Activated T-helper 1 cell treated with anti-CD3 and anti-CD28 coated beads, Interleukin-12 subunit alpha, Interleukin-12 subunit beta, Interleukin-2, Interleukin-4 antibody, amounts not matched to agents 30 ng/mL and 10 ng/mL and 1 ng/mL, durations not matched to agents 14 hours and 24 hours and 36 hours (primary cell): ENCODE measurements at regions not wholly inside any gene's neighbourhood (a gene's known extent, or its start where the extent isn't known, plus 50 kb on each side); places are given as distances from the start of the nearest gene placed in this dataset.

ENCODE experiments used
- DNase-seq: peaks from one replicate; pipeline ENCODE4 v3.0.0; 2021; ENCODE audit warnings: low spot score
- H3K27ac Mint-ChIP-seq: one replicate; pipeline ENCODE4 v1.8.0; 2021; ENCODE audit warnings: mild to moderate bottlenecking, mixed read lengths
- H3K27me3 Mint-ChIP-seq: one replicate; pipeline ENCODE4 v1.8.0; 2022; ENCODE audit warnings: mild to moderate bottlenecking, moderate library complexity, mixed read lengths; ENCODE audit not compliant: insufficient read depth
- H3K36me3 Mint-ChIP-seq: one replicate; pipeline ENCODE4 v1.8.0; 2021; ENCODE audit warnings: low read depth, mixed read lengths
- H3K4me1 Mint-ChIP-seq: one replicate; pipeline ENCODE4 v1.8.0; 2021; ENCODE audit warnings: low read depth, mixed read lengths
- H3K4me3 Mint-ChIP-seq: one replicate; pipeline ENCODE4 v1.8.0; 2021; ENCODE audit warnings: mild to moderate bottlenecking, moderate library complexity, mixed read lengths
- H3K9me3 Mint-ChIP-seq: one replicate; pipeline ENCODE4 v1.8.0; 2021; ENCODE audit warnings: mixed read lengths
- intact Hi-C: fragments of 100-400 bp; cut with micrococcal nuclease; formaldehyde crosslinking; loops from one replicate; pipeline ENCODE4 v1.15.1; 2024

DNA sequence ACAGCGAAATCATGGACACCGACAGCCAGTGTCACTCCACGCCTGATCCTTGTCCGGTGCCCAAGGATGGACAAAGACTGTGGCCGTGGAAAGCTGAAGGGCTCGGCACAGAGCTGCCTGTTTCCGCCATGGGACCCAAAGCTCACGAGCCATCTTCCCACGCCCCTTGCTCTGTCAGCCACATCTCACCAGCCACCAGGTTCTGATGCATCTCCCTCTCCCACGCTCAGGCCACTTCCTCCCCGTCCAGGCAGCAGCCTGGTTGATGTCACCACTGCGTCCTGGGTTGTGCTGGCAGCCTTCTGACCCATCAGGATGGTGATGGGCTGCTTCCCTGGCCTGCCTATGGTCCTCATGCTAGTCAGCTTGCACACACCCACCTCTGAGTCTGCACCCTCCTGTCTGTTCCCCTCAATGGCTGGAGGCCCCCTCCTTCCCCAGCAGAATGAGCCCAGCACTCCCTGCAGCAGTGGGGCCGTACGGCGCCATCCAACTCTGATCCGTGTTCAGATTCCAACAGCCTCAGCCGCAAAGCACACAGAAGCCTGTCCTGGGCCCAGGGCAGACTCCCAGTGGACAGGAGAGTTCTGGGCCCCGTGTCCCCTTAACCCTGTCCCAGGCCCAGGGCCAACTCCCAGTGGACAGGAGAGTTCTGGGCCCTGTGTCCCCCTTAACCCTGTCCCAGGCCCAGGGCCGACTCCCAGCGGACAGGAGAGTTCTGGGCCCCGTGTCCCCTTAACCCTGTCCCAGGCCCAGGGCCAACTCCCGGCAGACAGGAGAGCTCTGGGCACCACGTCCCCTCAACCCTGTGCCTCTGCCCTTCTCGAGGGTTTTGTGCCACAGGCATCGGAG is 259.5 kb downstream of the BRD1 start:
- H3K4me1 Mint-ChIP-seq, result no peaks in the 10 kb centered on the region
- H3K27me3 Mint-ChIP-seq, result no peaks in the 10 kb centered on the region
- intact Hi-C loops, result no loop called here
- no peaks in the 10 kb centered on the region for H3K9me3 Mint-ChIP-seq
- H3K4me3 Mint-ChIP-seq, result no peak overlapping the region
- no peak overlapping the region for H3K27ac Mint-ChIP-seq
- no peak for DNase-seq
- H3K36me3 Mint-ChIP-seq, result no peaks in the 10 kb centered on the region

DNA sequence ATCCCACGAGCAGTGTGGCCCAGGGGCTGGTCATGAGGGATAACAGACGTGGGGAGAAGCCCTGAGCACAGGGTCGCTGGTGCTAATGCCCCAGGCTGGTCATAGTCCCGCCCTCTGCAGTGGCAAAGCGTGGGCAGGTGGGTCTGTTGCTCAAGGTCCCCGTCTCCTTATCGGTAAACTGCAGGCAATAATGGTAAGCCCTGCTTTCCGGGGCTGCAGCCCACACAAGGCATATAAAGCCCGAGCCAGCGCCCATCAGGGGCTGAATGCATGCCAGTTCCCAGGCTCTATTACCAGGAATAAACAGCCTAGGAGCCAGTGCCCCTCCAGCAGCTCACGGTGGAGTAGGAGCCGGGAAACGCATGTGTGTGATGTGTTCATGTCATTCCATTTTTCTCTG is 261.0 kb downstream of the BRD1 start:
- H3K4me3 Mint-ChIP-seq, result no peak overlapping the region
- no peaks in the 10 kb centered on the region for H3K9me3 Mint-ChIP-seq
- no peaks in the 10 kb centered on the region for H3K36me3 Mint-ChIP-seq
- no peaks in the 10 kb centered on the region for H3K4me1 Mint-ChIP-seq
- DNase-seq, result no peak
- no peaks in the 10 kb centered on the region for H3K27me3 Mint-ChIP-seq
- H3K27ac Mint-ChIP-seq, result no peak overlapping the region
- intact Hi-C loops, result no loop called here

GRCh38 chr22:49566141-49566541 is 261.5 kb downstream of the BRD1 start:
- Mint-ChIP-seq H3K9me3 (no peaks in the 10 kb centered on the region), H3K27ac (no peak overlapping the region), H3K4me1 (no peaks in the 10 kb centered on the region), H3K4me3 (no peak overlapping the region), H3K27me3 (no peaks in the 10 kb centered on the region), H3K36me3 (no peaks in the 10 kb centered on the region)
- intact Hi-C loops, result no loop called here
- DNase-seq, result no peak

GRCh38 chr22:49565516-49565855 is 262.2 kb downstream of the BRD1 start:
- Mint-ChIP-seq H3K9me3 (no peaks in the 10 kb centered on the region), H3K36me3 (no peaks in the 10 kb centered on the region), H3K4me1 (no peaks in the 10 kb centered on the region), H3K27ac (no peak overlapping the region), H3K27me3 (no peaks in the 10 kb centered on the region), H3K4me3 (no peak overlapping the region)
- intact Hi-C loops, result no loop called here
- DNase-seq, result no peak

- H3K27ac Mint-ChIP-seq, result no peak overlapping the region
- H3K4me1 Mint-ChIP-seq, result no peaks in the 10 kb centered on the region
- intact Hi-C loops, result no loop called here
- H3K36me3 Mint-ChIP-seq, result no peaks in the 10 kb centered on the region
- H3K9me3 Mint-ChIP-seq, result no peaks in the 10 kb centered on the region
- no peak for DNase-seq
- H3K27me3 Mint-ChIP-seq, result no peaks in the 10 kb centered on the region
- no peak overlapping the region for H3K4me3 Mint-ChIP-seq
Observed at GRCh38 chr22:49564666-49565515, 262.8 kb downstream of the BRD1 start.

- Mint-ChIP-seq H3K27me3 (no peaks in the 10 kb centered on the region), H3K9me3 (no peaks in the 10 kb centered on the region), H3K36me3 (no peaks in the 10 kb centered on the region), H3K4me1 (no peaks in the 10 kb centered on the region), H3K4me3 (no peak overlapping the region), H3K27ac (no peak overlapping the region)
- intact Hi-C loops, result no loop called here
- DNase-seq, result no peak
Observed at GRCh38 chr22:49564054-49564453, 263.6 kb downstream of the BRD1 start.

DNA sequence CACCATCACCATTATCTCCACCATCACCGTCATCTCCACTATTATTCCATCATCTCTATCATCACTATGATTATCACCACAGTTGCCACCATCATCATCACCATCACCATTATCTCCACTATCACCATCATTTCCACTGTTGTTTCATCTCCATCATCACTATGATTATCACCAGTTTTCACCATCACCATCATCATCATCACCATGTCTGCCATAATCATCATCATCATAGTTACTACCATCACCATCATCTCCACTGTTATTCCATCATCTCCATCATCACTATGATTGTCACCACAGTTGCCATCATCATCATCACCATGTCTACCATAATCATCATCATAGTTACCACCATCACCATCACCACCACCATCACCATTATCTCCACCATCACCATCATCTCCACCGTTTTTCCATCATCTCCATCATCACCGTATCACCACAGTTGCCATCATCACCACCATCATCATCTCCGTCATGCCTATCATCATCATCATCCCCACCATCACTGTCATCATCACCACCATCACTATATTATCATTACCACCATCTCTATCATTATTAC is 264.9 kb downstream of the BRD1 start:
- Mint-ChIP-seq H3K4me1 (no peaks in the 10 kb centered on the region), H3K27ac (no peak overlapping the region), H3K4me3 (no peak overlapping the region), H3K27me3 (peaks cover 2% of the 10 kb centered on the region), H3K36me3 (no peaks in the 10 kb centered on the region), H3K9me3 (no peaks in the 10 kb centered on the region)
- intact Hi-C loops, result no loop called here
- DNase-seq, result no peak

DNA sequence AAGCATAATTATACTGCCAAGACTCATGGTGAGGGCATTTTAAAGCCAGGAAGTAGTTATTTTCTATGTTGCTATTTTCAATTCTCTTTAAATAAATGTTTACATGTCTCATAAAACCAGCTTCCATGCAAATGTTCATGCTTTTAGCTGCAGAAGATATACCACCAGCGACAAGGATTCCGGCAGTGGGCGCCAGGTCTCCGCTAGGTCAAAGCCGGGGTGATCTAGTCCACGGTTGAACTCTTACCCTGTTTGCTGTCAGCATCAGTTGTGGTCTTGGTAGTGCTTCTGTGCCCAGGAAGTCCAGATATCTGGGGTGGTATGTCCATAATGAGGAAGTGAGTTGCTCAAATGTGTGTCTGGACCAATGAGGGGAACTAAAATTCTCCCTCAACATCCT is 265.7 kb downstream of the BRD1 start:
- H3K27me3 Mint-ChIP-seq, result peaks cover 2% of the 10 kb centered on the region
- DNase-seq, result no peak
- H3K27ac Mint-ChIP-seq, result no peak overlapping the region
- intact Hi-C loops, result no loop called here
- no peaks in the 10 kb centered on the region for H3K36me3 Mint-ChIP-seq
- peaks cover 4% of the 10 kb centered on the region for H3K9me3 Mint-ChIP-seq
- H3K4me3 Mint-ChIP-seq, result no peak overlapping the region
- H3K4me1 Mint-ChIP-seq, result no peaks in the 10 kb centered on the region

GRCh38 chr22:49561338-49561737 is 266.3 kb downstream of the BRD1 start:
- H3K27ac Mint-ChIP-seq, result no peak overlapping the region
- H3K27me3 Mint-ChIP-seq, result peaks cover 2% of the 10 kb centered on the region
- H3K36me3 Mint-ChIP-seq, result no peaks in the 10 kb centered on the region
- peaks cover 6% of the 10 kb centered on the region for H3K9me3 Mint-ChIP-seq
- no peaks in the 10 kb centered on the region for H3K4me1 Mint-ChIP-seq
- no peak for DNase-seq
- intact Hi-C loops, result no loop called here
- no peak overlapping the region for H3K4me3 Mint-ChIP-seq

DNA sequence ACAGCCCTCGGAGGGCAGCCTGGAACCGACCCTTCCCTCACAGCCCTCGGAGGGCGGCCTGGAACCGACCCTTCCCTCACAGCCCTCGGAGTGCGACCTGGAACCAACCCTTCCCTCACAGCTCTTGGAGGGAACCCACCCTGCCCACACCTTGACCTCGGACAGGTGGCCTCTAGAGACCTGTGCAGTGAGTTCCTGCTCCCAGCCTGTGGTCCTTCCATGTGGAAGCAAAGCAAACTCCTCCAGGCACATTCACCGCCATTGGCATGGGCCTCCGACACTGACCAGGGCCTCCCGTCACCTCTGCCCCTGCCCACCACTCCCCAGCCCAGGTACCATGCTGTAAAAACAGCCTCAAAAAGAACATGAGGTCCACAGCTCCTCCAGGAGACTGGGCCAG is 272.1 kb downstream of the BRD1 start:
- Mint-ChIP-seq H3K27me3 (peaks cover 2% of the 10 kb centered on the region), H3K27ac (no peak overlapping the region), H3K9me3 (peaks cover 16% of the 10 kb centered on the region), H3K4me1 (no peaks in the 10 kb centered on the region), H3K4me3 (no peak overlapping the region), H3K36me3 (no peaks in the 10 kb centered on the region)
- intact Hi-C loops, result no loop called here
- no peak for DNase-seq

GRCh38 chr22:49554741-49555140 is 272.9 kb downstream of the BRD1 start:
- intact Hi-C loops, result no loop called here
- Mint-ChIP-seq H3K36me3 (no peaks in the 10 kb centered on the region), H3K4me1 (no peaks in the 10 kb centered on the region), H3K27ac (no peak overlapping the region), H3K4me3 (no peak overlapping the region), H3K9me3 (peaks cover 20% of the 10 kb centered on the region), H3K27me3 (peaks cover 2% of the 10 kb centered on the region)
- DNase-seq, result no peak

- Mint-ChIP-seq H3K4me1 (no peaks in the 10 kb centered on the region), H3K27ac (no peak overlapping the region), H3K36me3 (no peaks in the 10 kb centered on the region), H3K27me3 (peaks cover 2% of the 10 kb centered on the region), H3K9me3 (peaks cover 20% of the 10 kb centered on the region), H3K4me3 (no peak overlapping the region)
- DNase-seq, result no peak
- intact Hi-C loops, result no loop called here
Observed at GRCh38 chr22:49554296-49554625, 273.4 kb downstream of the BRD1 start.

GRCh38 chr22:49553518-49554295 is 274.0 kb downstream of the BRD1 start:
- intact Hi-C loops, result no loop called here
- Mint-ChIP-seq H3K4me1 (no peaks in the 10 kb centered on the region), H3K36me3 (no peaks in the 10 kb centered on the region), H3K4me3 (no peak overlapping the region), H3K27ac (no peak overlapping the region), H3K9me3 (peaks cover 20% of the 10 kb centered on the region), H3K27me3 (no peaks in the 10 kb centered on the region)
- no peak for DNase-seq
